Mesendoderm (in vitro differentiated cells): ENCODE measurements at regions not wholly inside any gene's neighbourhood (a gene's known extent, or its start where the extent isn't known, plus 50 kb on each side); places are given as distances from the start of the nearest gene placed in this dataset.

Experiments used
- DNase-seq: peaks from one replicate; pipeline ENCODE4 v3.0.0; 2013
- H2AK5ac ChIP-seq: 2 replicates; pipeline ENCODE4 v1.6.1; 2013; ENCODE audit warnings: low read length, inconsistent platforms
- H2BK120ac ChIP-seq: 2 replicates; pipeline ENCODE4 v1.6.1; 2013; ENCODE audit warnings: low read depth, mild to moderate bottlenecking, low read length, moderate library complexity, mixed read lengths
- H2BK15ac ChIP-seq: replicated peaks from 2 replicates; pipeline ENCODE4 v1.6.1; 2013; ENCODE audit warnings: low read depth, mild to moderate bottlenecking, moderate library complexity
- H2BK5ac ChIP-seq: 2 replicates; pipeline ENCODE4 v1.6.1; 2013; ENCODE audit warnings: low read length, inconsistent platforms
- H3K18ac ChIP-seq: 2 replicates; pipeline ENCODE4 v1.6.1; 2013; ENCODE audit warnings: mild to moderate bottlenecking, low read length, mixed read lengths
- H3K23ac ChIP-seq: one replicate; pipeline ENCODE4 v1.6.1; 2013; ENCODE audit warnings: low read length
- H3K27ac ChIP-seq: 2 replicates; pipeline ENCODE4 v1.5.1; 2013; ENCODE audit warnings: low read depth, mild to moderate bottlenecking, inconsistent platforms, low read length, moderate library complexity
- H3K27me3 ChIP-seq: 2 replicates; pipeline ENCODE4 v1.6.1; 2013; ENCODE audit warnings: low read length, control low read depth, mild to moderate bottlenecking, inconsistent platforms; ENCODE audit not compliant: insufficient read depth, poor library complexity
- H3K36me3 ChIP-seq: 2 replicates; pipeline ENCODE4 v1.6.1; 2013; ENCODE audit warnings: low read length, inconsistent platforms; ENCODE audit not compliant: control insufficient read depth, insufficient read depth
- H3K4ac ChIP-seq: one replicate; pipeline ENCODE4 v1.6.1; 2013; ENCODE audit warnings: low read depth, mild to moderate bottlenecking, low read length, moderate library complexity
- H3K4me1 ChIP-seq: 2 replicates; pipeline ENCODE4 v1.6.1; 2013; ENCODE audit warnings: low read depth, low read length, inconsistent platforms; ENCODE audit not compliant: control insufficient read depth
- H3K4me2 ChIP-seq: 2 replicates; pipeline ENCODE4 v1.6.1; 2013; ENCODE audit warnings: low read length
- H3K4me3 ChIP-seq: 2 replicates; pipeline ENCODE4 v1.5.1; 2013; ENCODE audit warnings: mild to moderate bottlenecking, low read length
- H3K56ac ChIP-seq: one replicate; pipeline ENCODE4 v1.6.1; 2013; ENCODE audit warnings: low read length
- H3K79me1 ChIP-seq: 2 replicates; pipeline ENCODE4 v1.6.1; 2013; ENCODE audit warnings: low read length, inconsistent platforms
- H3K79me2 ChIP-seq: 2 replicates; pipeline ENCODE4 v1.6.1; 2013; ENCODE audit warnings: mild to moderate bottlenecking, low read length; ENCODE audit not compliant: control insufficient read depth, insufficient read depth
- H3K9ac ChIP-seq: 2 replicates; pipeline ENCODE4 v1.6.1; 2013; ENCODE audit warnings: low read length, inconsistent platforms
- H4K5ac ChIP-seq: one replicate; pipeline ENCODE4 v1.6.1; 2013; ENCODE audit warnings: low read length
- H4K8ac ChIP-seq: one replicate; pipeline ENCODE4 v1.6.1; 2013; ENCODE audit warnings: low read depth, mild to moderate bottlenecking, control low read depth, low read length, moderate library complexity
- WGBS: extraction: QIAGEN DNeasy Blood & Tissue Kit; methylation state at CpG from one replicate; pipeline ENCODE4 v1.1.7; 2013; ENCODE audit warnings: low lambda C conversion rate, missing lambda C conversion rate; ENCODE audit not compliant: insufficient coverage; ENCODE audit errors: extremely low coverage; 5-methylcytosine and 5-hydroxymethylcytosine counted together

- H3K36me3 ChIP-seq = no peaks in the 10 kb centered on the region
- H2BK15ac ChIP-seq = no peak overlapping the region
- no peak overlapping the region for H3K4me2 ChIP-seq
- no peak overlapping the region for H3K9ac ChIP-seq
- H2BK120ac ChIP-seq = no peak overlapping the region
- no peak overlapping the region for H3K56ac ChIP-seq
- no peak overlapping the region for H2BK5ac ChIP-seq
- no peak overlapping the region for H3K4ac ChIP-seq
- no CpG with 5 or more reads among the region's 6 CpGs for WGBS
- H3K4me3 ChIP-seq = no peak overlapping the region
- H4K8ac ChIP-seq = no peak overlapping the region
- no peak overlapping the region for H3K18ac ChIP-seq
- peak; percentile 28 for DNase-seq
- H3K23ac ChIP-seq = no peak overlapping the region
- H4K5ac ChIP-seq = no peak overlapping the region
- no peaks in the 10 kb centered on the region for H3K4me1 ChIP-seq
- no peaks in the 10 kb centered on the region for H3K79me2 ChIP-seq
- H2AK5ac ChIP-seq = no peak overlapping the region
- no peak overlapping the region for H3K27ac ChIP-seq
- no peaks in the 10 kb centered on the region for H3K79me1 ChIP-seq
- no peaks in the 10 kb centered on the region for H3K27me3 ChIP-seq
Measured at GRCh38 chr3:102741105-102741504, 306.3 kb downstream of the ZPLD1 start.

GRCh38 chr3:102741694-102742093 is 306.9 kb downstream of the ZPLD1 start:
- no peak overlapping the region for H2BK120ac ChIP-seq
- no peak overlapping the region for H3K27ac ChIP-seq
- H3K79me1 ChIP-seq = no peaks in the 10 kb centered on the region
- H2AK5ac ChIP-seq = no peak overlapping the region
- H3K79me2 ChIP-seq = no peaks in the 10 kb centered on the region
- H3K56ac ChIP-seq = no peak overlapping the region
- no peaks in the 10 kb centered on the region for H3K36me3 ChIP-seq
- H3K4me1 ChIP-seq = no peaks in the 10 kb centered on the region
- H3K23ac ChIP-seq = no peak overlapping the region
- H4K8ac ChIP-seq = no peak overlapping the region
- DNase-seq = no peak
- no peak overlapping the region for H3K9ac ChIP-seq
- H4K5ac ChIP-seq = no peak overlapping the region
- no peak overlapping the region for H3K4me2 ChIP-seq
- no peak overlapping the region for H2BK15ac ChIP-seq
- H3K4ac ChIP-seq = no peak overlapping the region
- no peaks in the 10 kb centered on the region for H3K27me3 ChIP-seq
- no CpG with 5 or more reads among the region's 6 CpGs for WGBS
- no peak overlapping the region for H3K18ac ChIP-seq
- no peak overlapping the region for H3K4me3 ChIP-seq
- no peak overlapping the region for H2BK5ac ChIP-seq

- H3K4me1 ChIP-seq = no peaks in the 10 kb centered on the region
- H3K27ac ChIP-seq = no peak overlapping the region
- H3K36me3 ChIP-seq = no peaks in the 10 kb centered on the region
- H3K23ac ChIP-seq = no peak overlapping the region
- H2AK5ac ChIP-seq = no peak overlapping the region
- H3K56ac ChIP-seq = no peak overlapping the region
- H3K9ac ChIP-seq = no peak overlapping the region
- H3K4me2 ChIP-seq = no peak overlapping the region
- H2BK5ac ChIP-seq = no peak overlapping the region
- no peaks in the 10 kb centered on the region for H3K79me1 ChIP-seq
- H4K5ac ChIP-seq = no peak overlapping the region
- H4K8ac ChIP-seq = no peak overlapping the region
- no CpG with 5 or more reads among the region's 4 CpGs for WGBS
- no peak overlapping the region for H3K4me3 ChIP-seq
- no peak overlapping the region for H2BK120ac ChIP-seq
- no peak overlapping the region for H3K4ac ChIP-seq
- no peak overlapping the region for H3K18ac ChIP-seq
- no peaks in the 10 kb centered on the region for H3K79me2 ChIP-seq
- no peak overlapping the region for H2BK15ac ChIP-seq
- no peak for DNase-seq
- H3K27me3 ChIP-seq = no peaks in the 10 kb centered on the region
Measured at GRCh38 chr3:102745881-102746280, 311.1 kb downstream of the ZPLD1 start.

- Histone ChIP-seq H2BK120ac (no peak overlapping the region), H3K18ac (no peak overlapping the region), H3K27me3 (no peaks in the 10 kb centered on the region), H3K79me2 (no peaks in the 10 kb centered on the region), H3K27ac (no peak overlapping the region), H3K23ac (no peak overlapping the region), H3K9ac (no peak overlapping the region), H3K79me1 (no peaks in the 10 kb centered on the region), H2BK15ac (no peak overlapping the region), H4K8ac (no peak overlapping the region), H3K36me3 (no peaks in the 10 kb centered on the region), H3K4me2 (no peak overlapping the region), H2BK5ac (no peak overlapping the region), H3K4ac (no peak overlapping the region), H3K56ac (no peak overlapping the region), H4K5ac (no peak overlapping the region), H3K4me3 (no peak overlapping the region), H3K4me1 (no peaks in the 10 kb centered on the region), H2AK5ac (no peak overlapping the region)
- no CpG with 5 or more reads among the region's 4 CpGs for WGBS
- DNase-seq = no peak
Measured at GRCh38 chr3:102747611-102748010, 312.8 kb downstream of the ZPLD1 start.

GRCh38 chr3:102748646-102749045 is 313.8 kb downstream of the ZPLD1 start:
- H4K5ac ChIP-seq = no peak overlapping the region
- H3K79me2 ChIP-seq = no peaks in the 10 kb centered on the region
- no peak overlapping the region for H2BK15ac ChIP-seq
- H3K9ac ChIP-seq = no peak overlapping the region
- H2BK5ac ChIP-seq = no peak overlapping the region
- H3K56ac ChIP-seq = no peak overlapping the region
- H3K27ac ChIP-seq = no peak overlapping the region
- no peaks in the 10 kb centered on the region for H3K36me3 ChIP-seq
- no peak overlapping the region for H3K4ac ChIP-seq
- H3K4me3 ChIP-seq = no peak overlapping the region
- H3K27me3 ChIP-seq = no peaks in the 10 kb centered on the region
- H3K4me1 ChIP-seq = no peaks in the 10 kb centered on the region
- H3K23ac ChIP-seq = no peak overlapping the region
- no peak overlapping the region for H4K8ac ChIP-seq
- no peak overlapping the region for H2BK120ac ChIP-seq
- DNase-seq = no peak
- no peak overlapping the region for H3K18ac ChIP-seq
- H3K4me2 ChIP-seq = no peak overlapping the region
- no peak overlapping the region for H2AK5ac ChIP-seq
- H3K79me1 ChIP-seq = no peaks in the 10 kb centered on the region

GRCh38 chr3:102750322-102750721 is 315.5 kb downstream of the ZPLD1 start:
- H3K18ac ChIP-seq = no peak overlapping the region
- no peak overlapping the region for H3K4me2 ChIP-seq
- H3K79me2 ChIP-seq = no peaks in the 10 kb centered on the region
- H3K4me1 ChIP-seq = no peaks in the 10 kb centered on the region
- H2BK120ac ChIP-seq = no peak overlapping the region
- H4K8ac ChIP-seq = no peak overlapping the region
- DNase-seq = no peak
- H3K9ac ChIP-seq = no peak overlapping the region
- H2BK15ac ChIP-seq = no peak overlapping the region
- H3K27ac ChIP-seq = no peak overlapping the region
- no peak overlapping the region for H4K5ac ChIP-seq
- H3K4me3 ChIP-seq = no peak overlapping the region
- no peaks in the 10 kb centered on the region for H3K36me3 ChIP-seq
- H2AK5ac ChIP-seq = no peak overlapping the region
- H3K79me1 ChIP-seq = no peaks in the 10 kb centered on the region
- 100% methylated on average over 2 of the region's 2 CpGs for WGBS
- H3K56ac ChIP-seq = no peak overlapping the region
- H3K27me3 ChIP-seq = no peaks in the 10 kb centered on the region
- no peak overlapping the region for H3K4ac ChIP-seq
- no peak overlapping the region for H3K23ac ChIP-seq
- no peak overlapping the region for H2BK5ac ChIP-seq
